WTC11 (cell line): ENCODE measurements at regions not wholly inside any gene's neighbourhood (a gene's known extent, or its start where the extent isn't known, plus 50 kb on each side); places are given as distances from the start of the nearest gene placed in this dataset.

ENCODE experiments used
- ATF6 ChIP-seq: sonication (generic); formaldehyde crosslinking; IDR thresholded peaks from 2 replicates; pipeline ENCODE4 v1.8.1; 2023; ENCODE audit warnings: mild to moderate bottlenecking, missing genetic modification reagents
- CREM ChIP-seq: sonication (generic); formaldehyde crosslinking; IDR thresholded peaks from 2 replicates; pipeline ENCODE4 v1.8.1; 2022; ENCODE audit warnings: mild to moderate bottlenecking, missing genetic modification reagents, moderate library complexity
- CTCF ChIP-seq: fragments of 200-600 bp; IDR thresholded peaks from 2 replicates; pipeline ENCODE4 v1.8.0; 2022; ENCODE audit warnings: antibody characterized with exemption
- GABPB1 ChIP-seq: sonication (generic); formaldehyde crosslinking; IDR thresholded peaks from 2 replicates; pipeline ENCODE4 v1.8.1; 2023; ENCODE audit warnings: mild to moderate bottlenecking, missing genetic modification reagents
- JUN ChIP-seq: sonication (generic); formaldehyde crosslinking; IDR thresholded peaks from 2 replicates; pipeline ENCODE4 v1.8.0; 2023; ENCODE audit warnings: mild to moderate bottlenecking, missing genetic modification reagents
- SP1 ChIP-seq: sonication (generic); formaldehyde crosslinking; conservative IDR thresholded peaks from 2 replicates; pipeline ENCODE4 v1.8.1; 2022; ENCODE audit warnings: missing genetic modification reagents
- ZNF219 ChIP-seq: sonication (generic); formaldehyde crosslinking; IDR thresholded peaks from 2 replicates; pipeline ENCODE4 v1.8.0; 2023; ENCODE audit warnings: missing genetic modification reagents, mild to moderate bottlenecking, borderline replicate concordance
- TF ChIP-seq, protein P1 (sequence below): sonication (generic); formaldehyde crosslinking; conservative IDR thresholded peaks from 2 replicates; pipeline ENCODE4 v1.8.1; 2023; ENCODE audit warnings: mild to moderate bottlenecking, low read depth, missing genetic modification reagents, moderate library complexity

- TF ChIP-seq CTCF: no peak
- TF ChIP-seq CREM (CRISPR knock-in tag): no peak
- TF ChIP-seq GABPB1: no peak
- no peak for TF ChIP-seq ZNF219 (CRISPR knock-in tag)
- TF ChIP-seq ATF6: no peak
- TF ChIP-seq JUN (CRISPR knock-in tag): no peak
- TF ChIP-seq, protein P1, sequence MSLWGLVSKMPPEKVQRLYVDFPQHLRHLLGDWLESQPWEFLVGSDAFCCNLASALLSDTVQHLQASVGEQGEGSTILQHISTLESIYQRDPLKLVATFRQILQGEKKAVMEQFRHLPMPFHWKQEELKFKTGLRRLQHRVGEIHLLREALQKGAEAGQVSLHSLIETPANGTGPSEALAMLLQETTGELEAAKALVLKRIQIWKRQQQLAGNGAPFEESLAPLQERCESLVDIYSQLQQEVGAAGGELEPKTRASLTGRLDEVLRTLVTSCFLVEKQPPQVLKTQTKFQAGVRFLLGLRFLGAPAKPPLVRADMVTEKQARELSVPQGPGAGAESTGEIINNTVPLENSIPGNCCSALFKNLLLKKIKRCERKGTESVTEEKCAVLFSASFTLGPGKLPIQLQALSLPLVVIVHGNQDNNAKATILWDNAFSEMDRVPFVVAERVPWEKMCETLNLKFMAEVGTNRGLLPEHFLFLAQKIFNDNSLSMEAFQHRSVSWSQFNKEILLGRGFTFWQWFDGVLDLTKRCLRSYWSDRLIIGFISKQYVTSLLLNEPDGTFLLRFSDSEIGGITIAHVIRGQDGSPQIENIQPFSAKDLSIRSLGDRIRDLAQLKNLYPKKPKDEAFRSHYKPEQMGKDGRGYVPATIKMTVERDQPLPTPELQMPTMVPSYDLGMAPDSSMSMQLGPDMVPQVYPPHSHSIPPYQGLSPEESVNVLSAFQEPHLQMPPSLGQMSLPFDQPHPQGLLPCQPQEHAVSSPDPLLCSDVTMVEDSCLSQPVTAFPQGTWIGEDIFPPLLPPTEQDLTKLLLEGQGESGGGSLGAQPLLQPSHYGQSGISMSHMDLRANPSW (CRISPR knock-in tag): no peak
- no peak for TF ChIP-seq SP1 (CRISPR knock-in tag)
Measured at GRCh38 chr3:6266135-6266534, 594.8 kb upstream of the GRM7 start.
